ENCODE measurements at regions not wholly inside any gene's neighbourhood (a gene's known extent, or its start where the extent isn't known, plus 50 kb on each side); places are given as distances from the start of the nearest gene placed in this dataset.

- TF ChIP-seq EZH2 (IDR thresholded peaks at IDR 0.05; ENCODE audit: borderline replicate concordance, low read depth, low read length, severe bottlenecking) (no peak), CTCF (IDR thresholded peaks at IDR 0.05; ENCODE audit: borderline replicate concordance, extremely low read depth, low read length, poor library complexity, severe bottlenecking) (no peak)
- no peak for ATAC-seq (ENCODE audit: insufficient read depth, low read depth)
- no peaks in the 10 kb centered on the region for H3K36me3 ChIP-seq (ENCODE audit: insufficient read depth, low read length)
- no peak overlapping the region for H3K4me2 ChIP-seq (ENCODE audit: insufficient read depth, low read length)
- no peak overlapping the region for H3K4me3 ChIP-seq (ENCODE audit: low read depth in 1 of 2, low read length in 2 of 2)
- H3K9me3 ChIP-seq (ENCODE audit: insufficient read depth, low read length, severe bottlenecking), result no peaks in the 10 kb centered on the region
- no peaks in the 10 kb centered on the region for H3K4me1 ChIP-seq (ENCODE audit: insufficient read depth, low read length)
- no peak overlapping the region for H3K9ac ChIP-seq (ENCODE audit: low read depth, low read length)
- H3K79me2 ChIP-seq (ENCODE audit: insufficient read depth, low read length), result no peaks in the 10 kb centered on the region
- H3K27me3 ChIP-seq (ENCODE audit: insufficient read depth, low read length, poor library complexity), result no peaks in the 10 kb centered on the region
- H3K27ac ChIP-seq (ENCODE audit: low read length), result no peak overlapping the region
- no peaks in the 10 kb centered on the region for H4K20me1 ChIP-seq (ENCODE audit: insufficient read depth, low read length)
- DNase-seq, result no peak
- H2AFZ ChIP-seq (ENCODE audit: low read depth, low read length), result no peak overlapping the region
Measured at GRCh38 chr6:76706086-76706485, 633.6 kb upstream of the IMPG1 start.

DNA sequence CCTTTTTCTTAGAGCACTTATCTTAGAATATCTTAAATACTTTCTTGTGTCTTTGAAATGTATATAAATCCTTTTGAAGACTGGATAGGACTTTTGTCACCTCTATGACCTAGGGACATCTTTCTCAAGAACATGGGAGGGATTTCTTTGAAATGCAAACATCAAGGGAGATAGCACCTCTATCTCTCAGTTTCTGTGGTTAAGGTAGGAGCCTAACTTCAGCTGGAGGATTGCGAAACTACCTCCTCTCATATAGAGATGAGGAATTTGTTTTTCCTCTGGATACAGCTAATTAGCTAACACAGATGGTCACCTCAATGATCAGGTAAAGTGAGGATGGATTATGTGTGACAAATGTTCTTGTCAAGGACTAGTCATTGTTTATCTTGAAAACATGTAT, 631.3 kb upstream of the IMPG1 start:
- TF ChIP-seq EZH2 (IDR thresholded peaks at IDR 0.05; ENCODE audit: borderline replicate concordance, low read depth, low read length, severe bottlenecking) (no peak), CTCF (IDR thresholded peaks at IDR 0.05; ENCODE audit: borderline replicate concordance, extremely low read depth, low read length, poor library complexity, severe bottlenecking) (no peak)
- Histone ChIP-seq H3K9ac (ENCODE audit: low read depth, low read length) (no peak overlapping the region), H4K20me1 (ENCODE audit: insufficient read depth, low read length) (no peaks in the 10 kb centered on the region), H3K4me3 (ENCODE audit: low read depth in 1 of 2, low read length in 2 of 2) (no peak overlapping the region), H2AFZ (ENCODE audit: low read depth, low read length) (no peak overlapping the region), H3K4me1 (ENCODE audit: insufficient read depth, low read length) (no peaks in the 10 kb centered on the region), H3K79me2 (ENCODE audit: insufficient read depth, low read length) (no peaks in the 10 kb centered on the region), H3K36me3 (ENCODE audit: insufficient read depth, low read length) (no peaks in the 10 kb centered on the region), H3K27me3 (ENCODE audit: insufficient read depth, low read length, poor library complexity) (no peaks in the 10 kb centered on the region), H3K4me2 (ENCODE audit: insufficient read depth, low read length) (no peak overlapping the region), H3K9me3 (ENCODE audit: insufficient read depth, low read length, severe bottlenecking) (no peaks in the 10 kb centered on the region), H3K27ac (ENCODE audit: low read length) (no peak overlapping the region)
- no peak for DNase-seq
- no peak for ATAC-seq (ENCODE audit: insufficient read depth, low read depth)

- Histone ChIP-seq H3K79me2 (ENCODE audit: insufficient read depth, low read length) (no peaks in the 10 kb centered on the region), H3K27ac (ENCODE audit: low read length) (no peak overlapping the region), H3K4me3 (ENCODE audit: low read depth in 1 of 2, low read length in 2 of 2) (no peak overlapping the region), H3K36me3 (ENCODE audit: insufficient read depth, low read length) (no peaks in the 10 kb centered on the region), H3K4me1 (ENCODE audit: insufficient read depth, low read length) (no peaks in the 10 kb centered on the region), H3K27me3 (ENCODE audit: insufficient read depth, low read length, poor library complexity) (no peaks in the 10 kb centered on the region), H2AFZ (ENCODE audit: low read depth, low read length) (no peak overlapping the region), H4K20me1 (ENCODE audit: insufficient read depth, low read length) (no peaks in the 10 kb centered on the region), H3K9ac (ENCODE audit: low read depth, low read length) (no peak overlapping the region), H3K4me2 (ENCODE audit: insufficient read depth, low read length) (no peak overlapping the region), H3K9me3 (ENCODE audit: insufficient read depth, low read length, severe bottlenecking) (no peaks in the 10 kb centered on the region)
- ATAC-seq (ENCODE audit: insufficient read depth, low read depth) (no peak), DNase-seq (no peak)
- TF ChIP-seq CTCF (IDR thresholded peaks at IDR 0.05; ENCODE audit: borderline replicate concordance, extremely low read depth, low read length, poor library complexity, severe bottlenecking) (no peak), EZH2 (IDR thresholded peaks at IDR 0.05; ENCODE audit: borderline replicate concordance, low read depth, low read length, severe bottlenecking) (no peak)
Measured at GRCh38 chr6:76703285-76703684, 630.8 kb upstream of the IMPG1 start.

- no peaks in the 10 kb centered on the region for H4K20me1 ChIP-seq (ENCODE audit: insufficient read depth, low read length)
- H2AFZ ChIP-seq (ENCODE audit: low read depth, low read length), result no peak overlapping the region
- no peak overlapping the region for H3K4me2 ChIP-seq (ENCODE audit: insufficient read depth, low read length)
- ATAC-seq (ENCODE audit: insufficient read depth, low read depth) (no peak), DNase-seq (no peak)
- H3K4me3 ChIP-seq (ENCODE audit: low read depth in 1 of 2, low read length in 2 of 2), result no peak overlapping the region
- H3K36me3 ChIP-seq (ENCODE audit: insufficient read depth, low read length), result no peaks in the 10 kb centered on the region
- H3K79me2 ChIP-seq (ENCODE audit: insufficient read depth, low read length), result no peaks in the 10 kb centered on the region
- H3K4me1 ChIP-seq (ENCODE audit: insufficient read depth, low read length), result no peaks in the 10 kb centered on the region
- no peak overlapping the region for H3K27ac ChIP-seq (ENCODE audit: low read length)
- H3K9ac ChIP-seq (ENCODE audit: low read depth, low read length), result no peak overlapping the region
- H3K9me3 ChIP-seq (ENCODE audit: insufficient read depth, low read length, severe bottlenecking), result no peaks in the 10 kb centered on the region
- no peak for TF ChIP-seq EZH2 (IDR thresholded peaks at IDR 0.05; ENCODE audit: borderline replicate concordance, low read depth, low read length, severe bottlenecking)
- TF ChIP-seq CTCF (IDR thresholded peaks at IDR 0.05; ENCODE audit: borderline replicate concordance, extremely low read depth, low read length, poor library complexity, severe bottlenecking), result no peak
- no peaks in the 10 kb centered on the region for H3K27me3 ChIP-seq (ENCODE audit: insufficient read depth, low read length, poor library complexity)
Measured at GRCh38 chr6:76702187-76702586, 629.7 kb upstream of the IMPG1 start.

Measured in DND-41 (cell line).